Colonic mucosa (tissue), 4 donors: ENCODE measurements at regions not wholly inside any gene's neighbourhood (a gene's known extent, or its start where the extent isn't known, plus 50 kb on each side); places are given as distances from the start of the nearest gene placed in this dataset.

ENCODE experiments used
- DNase-seq: peaks from one replicate; pipeline ENCODE4 v3.0.0-alpha.2; 2020
- H3K27ac ChIP-seq: fragments of 200-600 bp; one replicate; pipeline ENCODE4 v1.8.0; 2021
- H3K27me3 ChIP-seq: fragments of 200-600 bp; one replicate; pipeline ENCODE4 v1.8.0; 2021
- H3K36me3 ChIP-seq: fragments of 200-600 bp; one replicate; pipeline ENCODE4 v1.8.0; 2021
- H3K4me1 ChIP-seq: fragments of 200-600 bp; one replicate; pipeline ENCODE4 v1.8.0; 2021; ENCODE audit warnings: mild to moderate bottlenecking
- H3K4me3 ChIP-seq: fragments of 200-600 bp; one replicate; pipeline ENCODE4 v1.8.0; 2021
- H3K9ac ChIP-seq, 2 donors: one replicate each; pipeline ENCODE4 v1.7.0; 2013; ENCODE audit warnings: control low read depth in 2 of 2, low read depth in 2 of 2, low read length in 2 of 2
- H3K9me3 ChIP-seq: fragments of 200-600 bp; one replicate; pipeline ENCODE4 v1.8.0; 2021
- intact Hi-C: fragments of 100-400 bp; cut with DNase I; formaldehyde crosslinking; loops from one replicate; pipeline ENCODE4 v1.14.1; 2022
- TF ChIP-seq, protein P1 (sequence below): fragments of 200-600 bp; IDR thresholded peaks from one replicate; pipeline ENCODE4 v1.8.0; 2022; ENCODE audit warnings: antibody characterized with exemption, mild to moderate bottlenecking
- donor health status: healthy.
- donor health status: DM: no; HTN: no; CAD: no.
- donor health status: DM: no; HTN: no; CAD: no.

DNA sequence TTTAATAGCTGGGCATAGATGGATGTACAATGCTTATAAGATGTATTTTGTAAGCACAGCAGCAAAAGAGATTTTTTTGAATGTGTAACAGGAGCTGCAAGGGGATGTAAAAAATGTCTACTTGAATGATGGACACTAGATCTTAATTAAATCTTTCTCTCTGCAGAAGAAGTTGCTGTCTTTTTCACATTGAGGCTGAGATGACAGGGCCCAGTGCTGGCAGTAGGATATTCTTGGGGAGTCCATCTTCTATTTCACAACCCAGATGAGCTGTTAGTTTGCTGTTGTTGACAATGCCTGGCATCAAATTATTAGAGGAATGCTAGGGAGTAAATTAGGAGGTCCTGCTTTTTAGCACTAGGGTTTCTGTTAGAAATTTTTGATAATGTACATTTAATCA lies 698.7 kb downstream of the SLITRK5 start:
- H3K4me1 ChIP-seq: no peaks in the 10 kb centered on the region
- no peak overlapping the region for H3K4me3 ChIP-seq
- TF ChIP-seq, protein P1, sequence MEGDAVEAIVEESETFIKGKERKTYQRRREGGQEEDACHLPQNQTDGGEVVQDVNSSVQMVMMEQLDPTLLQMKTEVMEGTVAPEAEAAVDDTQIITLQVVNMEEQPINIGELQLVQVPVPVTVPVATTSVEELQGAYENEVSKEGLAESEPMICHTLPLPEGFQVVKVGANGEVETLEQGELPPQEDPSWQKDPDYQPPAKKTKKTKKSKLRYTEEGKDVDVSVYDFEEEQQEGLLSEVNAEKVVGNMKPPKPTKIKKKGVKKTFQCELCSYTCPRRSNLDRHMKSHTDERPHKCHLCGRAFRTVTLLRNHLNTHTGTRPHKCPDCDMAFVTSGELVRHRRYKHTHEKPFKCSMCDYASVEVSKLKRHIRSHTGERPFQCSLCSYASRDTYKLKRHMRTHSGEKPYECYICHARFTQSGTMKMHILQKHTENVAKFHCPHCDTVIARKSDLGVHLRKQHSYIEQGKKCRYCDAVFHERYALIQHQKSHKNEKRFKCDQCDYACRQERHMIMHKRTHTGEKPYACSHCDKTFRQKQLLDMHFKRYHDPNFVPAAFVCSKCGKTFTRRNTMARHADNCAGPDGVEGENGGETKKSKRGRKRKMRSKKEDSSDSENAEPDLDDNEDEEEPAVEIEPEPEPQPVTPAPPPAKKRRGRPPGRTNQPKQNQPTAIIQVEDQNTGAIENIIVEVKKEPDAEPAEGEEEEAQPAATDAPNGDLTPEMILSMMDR: no peak
- intact Hi-C loops: no loop called here
- DNase-seq: no peak
- no peak overlapping the region for H3K27ac ChIP-seq
- no peak overlapping the region for H3K9ac ChIP-seq
- no peaks in the 10 kb centered on the region for H3K36me3 ChIP-seq
- no peaks in the 10 kb centered on the region for H3K9me3 ChIP-seq
- H3K27me3 ChIP-seq: no peaks in the 10 kb centered on the region

DNA sequence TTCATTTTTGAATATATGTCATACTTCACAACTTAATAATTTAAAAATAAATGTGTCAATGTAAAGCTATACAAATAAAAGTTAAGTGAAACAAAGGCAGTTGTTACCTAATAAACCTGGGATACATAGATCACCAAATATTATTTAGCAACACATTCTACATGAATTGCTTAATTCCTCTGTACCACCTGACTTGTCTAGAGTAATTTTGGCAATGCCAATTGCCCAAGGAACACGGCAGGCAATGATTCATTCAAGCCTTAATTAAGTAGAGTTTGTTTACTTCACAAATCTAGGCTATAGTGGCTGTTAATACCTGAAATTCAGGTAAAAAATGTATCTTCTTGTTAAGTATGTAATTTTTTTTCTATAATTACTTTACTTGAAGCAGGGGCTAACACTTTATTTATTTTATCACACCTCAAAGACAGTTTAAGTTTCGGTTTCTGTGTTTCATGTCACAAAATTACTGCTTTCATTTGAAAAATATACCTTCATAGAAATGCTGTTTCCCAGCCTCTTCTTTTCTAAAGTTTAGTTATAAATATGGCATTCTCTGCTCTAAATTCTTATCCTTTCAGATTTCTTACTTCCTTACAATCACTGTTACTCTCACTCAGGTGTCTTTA lies 705.7 kb downstream of the SLITRK5 start:
- TF ChIP-seq, protein P1: no peak
- H3K9ac ChIP-seq: no peak overlapping the region
- H3K9me3 ChIP-seq: no peaks in the 10 kb centered on the region
- no peaks in the 10 kb centered on the region for H3K27me3 ChIP-seq
- H3K27ac ChIP-seq: no peak overlapping the region
- no peaks in the 10 kb centered on the region for H3K4me1 ChIP-seq
- intact Hi-C loops: no loop called here
- no peak overlapping the region for H3K4me3 ChIP-seq
- DNase-seq: no peak
- H3K36me3 ChIP-seq: no peaks in the 10 kb centered on the region

DNA sequence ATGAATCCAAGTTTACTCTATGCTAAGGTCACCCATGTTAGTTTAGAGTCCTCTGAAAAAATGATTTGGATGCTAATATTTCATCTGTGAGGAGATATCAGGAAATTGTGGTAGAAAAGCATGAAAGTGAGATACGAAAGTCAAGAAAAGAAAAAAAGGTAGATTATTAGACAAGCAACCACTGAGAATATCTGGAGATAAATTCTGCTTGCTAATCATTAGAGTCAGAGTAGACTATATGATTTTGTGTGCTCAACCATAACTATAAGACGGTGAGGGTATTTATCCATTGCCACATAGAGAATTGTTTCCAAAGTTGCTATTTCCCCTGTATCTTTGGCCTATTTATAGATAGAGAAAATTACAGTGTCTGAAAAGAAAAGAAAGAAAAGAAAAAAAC lies 706.7 kb downstream of the SLITRK5 start:
- H3K36me3 ChIP-seq: no peaks in the 10 kb centered on the region
- H3K27ac ChIP-seq: no peak overlapping the region
- DNase-seq: no peak
- no peaks in the 10 kb centered on the region for H3K4me1 ChIP-seq
- no peak overlapping the region for H3K9ac ChIP-seq
- H3K9me3 ChIP-seq: no peaks in the 10 kb centered on the region
- H3K27me3 ChIP-seq: no peaks in the 10 kb centered on the region
- intact Hi-C loops: no loop called here
- TF ChIP-seq, protein P1: no peak
- H3K4me3 ChIP-seq: no peak overlapping the region

DNA sequence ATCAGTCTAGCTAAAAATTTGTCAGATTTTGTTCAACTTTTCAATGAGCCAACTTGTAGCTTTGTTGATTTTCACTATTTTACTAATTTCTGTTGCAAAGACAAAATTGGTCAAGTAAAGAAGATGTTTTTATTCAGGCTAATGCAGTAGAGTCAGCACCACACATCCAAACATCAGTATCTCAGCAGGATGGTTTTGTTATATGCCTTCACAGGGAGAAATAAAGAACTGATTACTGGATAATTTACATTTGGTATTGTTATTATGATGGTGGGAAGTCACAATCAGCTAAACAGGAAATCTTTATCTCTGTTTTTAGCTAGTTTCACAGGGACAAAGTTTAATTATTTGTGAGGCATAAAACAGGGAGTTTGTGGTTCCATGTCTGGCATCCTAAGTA lies 713.4 kb downstream of the SLITRK5 start:
- Histone ChIP-seq H3K9ac (no peak overlapping the region), H3K27ac (no peak overlapping the region), H3K4me3 (no peak overlapping the region), H3K27me3 (no peaks in the 10 kb centered on the region), H3K9me3 (no peaks in the 10 kb centered on the region), H3K4me1 (no peaks in the 10 kb centered on the region), H3K36me3 (no peaks in the 10 kb centered on the region)
- no peak for DNase-seq
- TF ChIP-seq, protein P1: no peak
- intact Hi-C loops: no loop called here

DNA sequence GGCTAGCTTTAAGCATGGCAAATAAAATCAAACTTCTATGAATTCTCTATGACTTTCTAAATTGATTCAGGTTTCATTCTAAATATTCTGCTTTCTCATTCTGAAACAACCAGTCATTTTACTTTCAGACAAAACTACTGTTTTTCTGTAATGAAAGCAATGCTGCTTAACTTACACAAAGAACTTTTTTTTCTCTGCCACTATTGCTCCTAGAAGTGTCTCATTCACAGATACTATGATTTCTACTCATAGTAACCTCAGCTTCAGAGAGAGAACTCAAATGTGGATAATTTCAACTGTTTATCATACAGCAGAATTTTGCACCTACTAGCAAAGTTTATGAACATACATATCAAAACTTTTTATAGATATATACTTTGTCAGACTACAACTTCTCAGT lies 724.6 kb downstream of the SLITRK5 start:
- H3K27ac ChIP-seq: no peak overlapping the region
- no peaks in the 10 kb centered on the region for H3K27me3 ChIP-seq
- no peaks in the 10 kb centered on the region for H3K4me1 ChIP-seq
- TF ChIP-seq, protein P1: no peak
- no peaks in the 10 kb centered on the region for H3K9me3 ChIP-seq
- intact Hi-C loops: no loop called here
- no peak for DNase-seq
- no peaks in the 10 kb centered on the region for H3K36me3 ChIP-seq
- no peak overlapping the region for H3K4me3 ChIP-seq
- no peak overlapping the region for H3K9ac ChIP-seq
